ENCODE measurements at regions not wholly inside any gene's neighbourhood (a gene's known extent, or its start where the extent isn't known, plus 50 kb on each side); places are given as distances from the start of the nearest gene placed in this dataset.

DNA sequence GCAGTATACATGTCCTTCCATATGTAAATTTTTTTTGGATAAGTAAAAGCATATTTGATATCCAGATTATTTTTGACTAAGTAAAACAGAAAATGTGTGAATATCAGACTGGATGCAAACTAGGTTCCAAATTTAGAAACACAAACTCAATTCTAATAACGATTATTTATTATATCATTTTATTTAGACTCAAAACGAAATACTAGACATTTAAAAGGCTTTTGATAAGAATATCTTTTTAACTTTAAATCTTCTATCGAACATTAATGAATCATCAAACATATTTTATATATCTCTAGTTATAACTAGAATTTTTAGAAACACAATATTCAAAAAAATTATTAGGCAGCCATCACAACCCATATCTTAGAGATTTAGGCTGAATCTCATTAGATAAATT is 195.2 kb upstream of the KCND2 start:
- ChIA-PET CTCF (no interaction called here), POLR2A (no interaction called here), SMC1A (ENCODE audit: uncharacterized antibody, unreplicated experiment) (no interaction called here), RAD21 (ENCODE audit: unreplicated experiment) (no interaction called here)
- DNase-seq (ENCODE audit: low read depth, low spot score) = no peak
- Histone ChIP-seq H3K4me3 (no peak overlapping the region), H3K9me3 (replicated peaks; ENCODE audit: control insufficient read depth, insufficient read depth, low read length) (no peaks in the 10 kb centered on the region), H3K9ac (ENCODE audit: control insufficient read depth, insufficient read depth, low read length) (no peak overlapping the region), H3K4me1 (ENCODE audit: control insufficient read depth, insufficient read depth, low read length) (no peaks in the 10 kb centered on the region), H3K4me2 (ENCODE audit: control insufficient read depth, insufficient read depth) (no peak overlapping the region), H2AFZ (ENCODE audit: control insufficient read depth, low read depth, low read length) (no peak overlapping the region), H3K79me2 (ENCODE audit: control insufficient read depth, insufficient read depth, low read length) (no peaks in the 10 kb centered on the region), H3K36me3 (ENCODE audit: control insufficient read depth in 2 of 2, insufficient read depth in 2 of 2, low read length in 1 of 2) (no peaks in the 10 kb centered on the region), H3K27me3 (replicated peaks in 1 of 2; ENCODE audit: control insufficient read depth in 2 of 2, insufficient read depth in 2 of 2, low read length in 1 of 2) (peaks cover 0 to 3% of the 10 kb centered on the region in 2 experiments; a peak in 1 of 4 replicates), H4K20me1 (ENCODE audit: control insufficient read depth, insufficient read depth) (no peaks in the 10 kb centered on the region), H3K27ac (ENCODE audit: control insufficient read depth, insufficient read depth) (no peak overlapping the region)
- no peak for ATAC-seq
- in situ Hi-C loops (cut with MboI) = no loop called here
- FAIRE-seq = no peak
- no TSS peak for BruUV-seq (replicated peaks)
- intact Hi-C loops (cut with micrococcal nuclease; ENCODE audit: unreplicated experiment) = no loop called here
- TF ChIP-seq ATF7 (IDR thresholded peaks at IDR 0.05; ENCODE audit: low read depth) (no peak), BMI1 (IDR thresholded peaks at IDR 0.05; ENCODE audit: borderline replicate concordance) (peak; percentile 91)
- 0% methylated on average over 3 of the region's 3 CpGs for whole genome bisulfite sequencing (ENCODE audit: insufficient coverage, insufficient replicate concordance, low lambda C conversion rate, missing lambda C conversion rate)

DNA sequence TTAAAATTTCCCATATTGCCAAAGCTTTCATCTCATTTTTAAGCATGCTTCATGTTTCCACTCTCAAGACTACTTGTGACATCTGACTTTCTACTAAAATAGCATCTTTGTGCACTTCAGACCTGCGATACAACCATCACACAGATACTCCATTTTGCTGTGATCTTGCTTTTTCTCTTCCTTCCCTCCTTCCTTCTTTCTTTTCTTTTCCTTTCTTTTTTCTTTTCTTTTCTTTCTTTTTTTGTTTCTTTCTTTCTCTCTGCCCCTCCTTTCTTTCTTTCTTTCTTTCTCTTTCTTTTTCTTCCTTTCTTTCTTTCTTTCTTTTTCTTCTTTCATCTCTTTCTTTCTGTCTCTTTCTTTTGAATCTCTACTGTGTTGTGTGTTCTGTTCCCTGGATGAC is 194.0 kb upstream of the KCND2 start:
- Histone ChIP-seq H3K9me3 (replicated peaks; ENCODE audit: control insufficient read depth, insufficient read depth, low read length) (no peaks in the 10 kb centered on the region), H3K27ac (ENCODE audit: control insufficient read depth, insufficient read depth) (no peak overlapping the region), H3K79me2 (ENCODE audit: control insufficient read depth, insufficient read depth, low read length) (no peaks in the 10 kb centered on the region), H3K4me2 (ENCODE audit: control insufficient read depth, insufficient read depth) (no peak overlapping the region), H2AFZ (ENCODE audit: control insufficient read depth, low read depth, low read length) (no peak overlapping the region), H4K20me1 (ENCODE audit: control insufficient read depth, insufficient read depth) (no peaks in the 10 kb centered on the region), H3K4me3 (no peak overlapping the region), H3K27me3 (replicated peaks in 1 of 2; ENCODE audit: control insufficient read depth in 2 of 2, insufficient read depth in 2 of 2, low read length in 1 of 2) (peaks cover 0 to 3% of the 10 kb centered on the region in 2 experiments; a peak in 1 of 4 replicates), H3K9ac (ENCODE audit: control insufficient read depth, insufficient read depth, low read length) (no peak overlapping the region), H3K4me1 (ENCODE audit: control insufficient read depth, insufficient read depth, low read length) (no peaks in the 10 kb centered on the region), H3K36me3 (ENCODE audit: control insufficient read depth in 2 of 2, insufficient read depth in 2 of 2, low read length in 1 of 2) (no peaks in the 10 kb centered on the region)
- RAD21 ChIA-PET (ENCODE audit: unreplicated experiment) = no interaction called here
- BruUV-seq (replicated peaks) = no TSS peak
- DNase-seq (ENCODE audit: low read depth, low spot score) = no peak
- SMC1A ChIA-PET (ENCODE audit: uncharacterized antibody, unreplicated experiment) = no interaction called here
- in situ Hi-C loops (cut with MboI) (no loop called here), intact Hi-C loops (cut with micrococcal nuclease; ENCODE audit: unreplicated experiment) (no loop called here)
- CTCF ChIA-PET = no interaction called here
- no peak for TF ChIP-seq SIX5 (IDR thresholded peaks at IDR 0.05; ENCODE audit: low read depth, low read length, severe bottlenecking)
- TF ChIP-seq, protein P1, sequence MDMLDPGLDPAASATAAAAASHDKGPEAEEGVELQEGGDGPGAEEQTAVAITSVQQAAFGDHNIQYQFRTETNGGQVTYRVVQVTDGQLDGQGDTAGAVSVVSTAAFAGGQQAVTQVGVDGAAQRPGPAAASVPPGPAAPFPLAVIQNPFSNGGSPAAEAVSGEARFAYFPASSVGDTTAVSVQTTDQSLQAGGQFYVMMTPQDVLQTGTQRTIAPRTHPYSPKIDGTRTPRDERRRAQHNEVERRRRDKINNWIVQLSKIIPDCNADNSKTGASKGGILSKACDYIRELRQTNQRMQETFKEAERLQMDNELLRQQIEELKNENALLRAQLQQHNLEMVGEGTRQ (IDR thresholded peaks at IDR 0.05; ENCODE audit: borderline replicate concordance, low read depth, low read length) = no peak
- TF ChIP-seq, protein P2, sequence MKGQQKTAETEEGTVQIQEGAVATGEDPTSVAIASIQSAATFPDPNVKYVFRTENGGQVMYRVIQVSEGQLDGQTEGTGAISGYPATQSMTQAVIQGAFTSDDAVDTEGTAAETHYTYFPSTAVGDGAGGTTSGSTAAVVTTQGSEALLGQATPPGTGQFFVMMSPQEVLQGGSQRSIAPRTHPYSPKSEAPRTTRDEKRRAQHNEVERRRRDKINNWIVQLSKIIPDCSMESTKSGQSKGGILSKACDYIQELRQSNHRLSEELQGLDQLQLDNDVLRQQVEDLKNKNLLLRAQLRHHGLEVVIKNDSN (IDR thresholded peaks at IDR 0.05; ENCODE audit: borderline replicate concordance, extremely low read length, insufficient read depth, low read depth, low read length) = no peak
- TF ChIP-seq SUZ12 (IDR thresholded peaks at IDR 0.05; ENCODE audit: unreplicated experiment) = no peak
- TF ChIP-seq ZSCAN29 (IDR thresholded peaks at IDR 0.05) = no peak
- TF ChIP-seq, protein P3, sequence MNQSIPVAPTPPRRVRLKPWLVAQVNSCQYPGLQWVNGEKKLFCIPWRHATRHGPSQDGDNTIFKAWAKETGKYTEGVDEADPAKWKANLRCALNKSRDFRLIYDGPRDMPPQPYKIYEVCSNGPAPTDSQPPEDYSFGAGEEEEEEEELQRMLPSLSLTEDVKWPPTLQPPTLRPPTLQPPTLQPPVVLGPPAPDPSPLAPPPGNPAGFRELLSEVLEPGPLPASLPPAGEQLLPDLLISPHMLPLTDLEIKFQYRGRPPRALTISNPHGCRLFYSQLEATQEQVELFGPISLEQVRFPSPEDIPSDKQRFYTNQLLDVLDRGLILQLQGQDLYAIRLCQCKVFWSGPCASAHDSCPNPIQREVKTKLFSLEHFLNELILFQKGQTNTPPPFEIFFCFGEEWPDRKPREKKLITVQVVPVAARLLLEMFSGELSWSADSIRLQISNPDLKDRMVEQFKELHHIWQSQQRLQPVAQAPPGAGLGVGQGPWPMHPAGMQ (IDR thresholded peaks at IDR 0.05; ENCODE audit: borderline replicate concordance) = no peak
- TF ChIP-seq NFXL1 (IDR thresholded peaks at IDR 0.05; ENCODE audit: borderline replicate concordance) = no peak
- no peak for TF ChIP-seq POLR2AphosphoS5 (IDR thresholded peaks at IDR 0.05; ENCODE audit: low read length)
- TF ChIP-seq, protein P4, sequence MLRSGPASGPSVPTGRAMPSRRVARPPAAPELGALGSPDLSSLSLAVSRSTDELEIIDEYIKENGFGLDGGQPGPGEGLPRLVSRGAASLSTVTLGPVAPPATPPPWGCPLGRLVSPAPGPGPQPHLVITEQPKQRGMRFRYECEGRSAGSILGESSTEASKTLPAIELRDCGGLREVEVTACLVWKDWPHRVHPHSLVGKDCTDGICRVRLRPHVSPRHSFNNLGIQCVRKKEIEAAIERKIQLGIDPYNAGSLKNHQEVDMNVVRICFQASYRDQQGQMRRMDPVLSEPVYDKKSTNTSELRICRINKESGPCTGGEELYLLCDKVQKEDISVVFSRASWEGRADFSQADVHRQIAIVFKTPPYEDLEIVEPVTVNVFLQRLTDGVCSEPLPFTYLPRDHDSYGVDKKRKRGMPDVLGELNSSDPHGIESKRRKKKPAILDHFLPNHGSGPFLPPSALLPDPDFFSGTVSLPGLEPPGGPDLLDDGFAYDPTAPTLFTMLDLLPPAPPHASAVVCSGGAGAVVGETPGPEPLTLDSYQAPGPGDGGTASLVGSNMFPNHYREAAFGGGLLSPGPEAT (IDR thresholded peaks at IDR 0.05; ENCODE audit: low read depth) = no peak
- TF ChIP-seq DPF2 (IDR thresholded peaks at IDR 0.05) = no peak
- no peak for TF ChIP-seq BHLHE40 (IDR thresholded peaks at IDR 0.05; ENCODE audit: borderline replicate concordance in 1 of 2, low read depth in 2 of 2, low read length in 1 of 2)
- TF ChIP-seq TBL1XR1 (IDR thresholded peaks at IDR 0.05; ENCODE audit: low read depth, low read length) = no peak
- no peak for ATAC-seq
- no peak for FAIRE-seq
- POLR2A ChIA-PET = no interaction called here
- WGBS (ENCODE audit: insufficient coverage, insufficient replicate concordance, low lambda C conversion rate, missing lambda C conversion rate) = 0% methylated on average over 1 of the region's 1 CpG
